Body of pancreas (tissue), 4 donors: ENCODE measurements at regions not wholly inside any gene's neighbourhood (a gene's known extent, or its start where the extent isn't known, plus 50 kb on each side); places are given as distances from the start of the nearest gene placed in this dataset.
"Not testable (repeated sequence)": the region's sequence is repeated elsewhere in the genome, so short reads cannot be mapped to it uniquely, and the experiment has no call there.

ENCODE experiments used
- CTCF ChIP-seq, 7 experiments: fragments of 450-650 bp in 4 of 7; fragments of 200-600 bp in 3 of 7; sonication (generic) in 3 of 7; IDR thresholded peaks; one replicate each; pipeline ENCODE4 v1.5.1; 2016 to 2019; ENCODE audit warnings: antibody characterized with exemption in 7 of 7
- POLR2A ChIP-seq, 3 donors: fragments of 450-650 bp; IDR thresholded peaks; one replicate each; pipeline ENCODE4 v1.6.1; 2016; ENCODE audit warnings: antibody characterized with exemption in 3 of 3, mild to moderate bottlenecking in 2 of 3

GRCh38 chr7:84910322-84910721, 276.5 kb downstream of the SEMA3D start:
- TF ChIP-seq CTCF, POLR2A (IDR thresholded peaks at IDR 0.05): not testable (repeated sequence)
